GM10248 (cell line): ENCODE measurements at regions not wholly inside any gene's neighbourhood (a gene's known extent, or its start where the extent isn't known, plus 50 kb on each side); places are given as distances from the start of the nearest gene placed in this dataset.

Experiments
- CTCF ChIA-PET: fragments of 300-600 bp; sonication (Branson Sonifier 250); formaldehyde crosslinking; extraction: SDS; loops from one replicate; lab custom pipeline; 2021; ENCODE audit warnings: antibody characterized with exemption; lab: Yijun Ruan, JAX
- POLR2A ChIA-PET: fragments of 350-650 bp; sonication (Branson Sonifier 250); formaldehyde crosslinking; extraction: SDS; loops from one replicate; lab custom pipeline; 2020; ENCODE audit warnings: antibody characterized with exemption; lab: Yijun Ruan, JAX
- DNase-seq: peaks from one replicate; pipeline ENCODE4 v3.0.0; 2012; ENCODE audit errors: extremely low spot score
- TF ChIP-seq, protein P1 (sequence below): IDR thresholded peaks from 2 replicates; pipeline ENCODE4 v1.5.1; 2012; ENCODE audit warnings: mild to moderate bottlenecking, low read depth; ENCODE audit errors: extremely low read depth, missing control alignments, control extremely low read depth

DNA sequence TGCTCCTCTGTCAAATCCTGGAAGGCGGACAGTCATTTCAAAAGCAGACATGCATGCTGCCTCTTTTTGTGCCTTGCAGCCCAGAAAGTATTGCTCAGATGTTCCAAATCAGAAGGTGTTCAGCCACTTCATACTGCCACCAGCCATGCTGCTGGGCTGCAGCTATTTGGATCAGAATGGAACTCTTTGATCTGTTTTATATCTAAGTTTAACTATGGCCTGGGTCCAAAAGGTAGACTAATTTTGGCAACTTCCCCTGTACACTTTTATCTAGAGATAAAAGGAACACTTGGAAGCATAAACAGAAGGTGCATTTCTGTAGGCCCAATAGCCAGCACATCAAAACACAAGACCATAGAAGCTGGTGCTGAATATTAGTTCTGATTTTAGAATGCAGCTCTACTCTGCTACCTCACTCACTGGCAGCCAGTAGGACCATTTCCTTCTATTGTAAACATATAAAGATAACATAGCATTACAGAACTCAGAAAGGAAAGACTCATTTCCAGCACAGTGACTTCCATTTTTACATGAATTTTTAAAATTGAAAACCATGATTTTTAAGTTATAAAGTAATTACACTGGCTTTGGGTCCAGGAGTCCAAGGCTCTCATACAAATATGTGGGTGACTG, 143.1 kb upstream of the CAV2 start:
- POLR2A ChIA-PET = no interaction called here
- CTCF ChIA-PET = interaction anchor here (1.6 kb wide), 1 partner anchor 18 kb away, joined by 4 read pairs; no protein-coding TSS in a partner anchor
- TF ChIP-seq, protein P1, sequence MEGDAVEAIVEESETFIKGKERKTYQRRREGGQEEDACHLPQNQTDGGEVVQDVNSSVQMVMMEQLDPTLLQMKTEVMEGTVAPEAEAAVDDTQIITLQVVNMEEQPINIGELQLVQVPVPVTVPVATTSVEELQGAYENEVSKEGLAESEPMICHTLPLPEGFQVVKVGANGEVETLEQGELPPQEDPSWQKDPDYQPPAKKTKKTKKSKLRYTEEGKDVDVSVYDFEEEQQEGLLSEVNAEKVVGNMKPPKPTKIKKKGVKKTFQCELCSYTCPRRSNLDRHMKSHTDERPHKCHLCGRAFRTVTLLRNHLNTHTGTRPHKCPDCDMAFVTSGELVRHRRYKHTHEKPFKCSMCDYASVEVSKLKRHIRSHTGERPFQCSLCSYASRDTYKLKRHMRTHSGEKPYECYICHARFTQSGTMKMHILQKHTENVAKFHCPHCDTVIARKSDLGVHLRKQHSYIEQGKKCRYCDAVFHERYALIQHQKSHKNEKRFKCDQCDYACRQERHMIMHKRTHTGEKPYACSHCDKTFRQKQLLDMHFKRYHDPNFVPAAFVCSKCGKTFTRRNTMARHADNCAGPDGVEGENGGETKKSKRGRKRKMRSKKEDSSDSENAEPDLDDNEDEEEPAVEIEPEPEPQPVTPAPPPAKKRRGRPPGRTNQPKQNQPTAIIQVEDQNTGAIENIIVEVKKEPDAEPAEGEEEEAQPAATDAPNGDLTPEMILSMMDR = no peak
- DNase-seq = no peak

DNA sequence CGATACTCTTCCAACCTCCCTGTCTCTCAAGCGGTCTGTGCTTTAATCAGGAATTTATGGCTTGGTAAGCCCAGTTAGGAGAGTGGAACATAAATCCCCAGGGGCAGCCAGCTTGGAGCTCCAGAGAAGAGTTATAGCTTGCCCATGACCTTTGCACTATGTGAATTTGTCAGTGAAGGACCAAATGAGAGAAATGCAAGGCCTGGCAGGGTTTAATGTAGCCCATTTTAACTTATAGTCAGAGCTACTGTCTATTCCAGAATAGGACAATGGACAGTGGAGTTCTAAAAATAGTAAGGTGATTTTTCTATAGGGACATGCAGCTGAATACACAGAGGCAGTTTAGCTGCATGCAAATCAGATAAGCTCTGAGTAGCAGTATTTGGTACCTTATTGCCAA, 142.6 kb upstream of the CAV2 start:
- TF ChIP-seq, protein P1 = no peak
- ChIA-PET CTCF (interaction anchor here (1.6 kb wide), 1 partner anchor 18 kb away, joined by 4 read pairs; no protein-coding TSS in a partner anchor), POLR2A (no interaction called here)
- DNase-seq = no peak

DNA sequence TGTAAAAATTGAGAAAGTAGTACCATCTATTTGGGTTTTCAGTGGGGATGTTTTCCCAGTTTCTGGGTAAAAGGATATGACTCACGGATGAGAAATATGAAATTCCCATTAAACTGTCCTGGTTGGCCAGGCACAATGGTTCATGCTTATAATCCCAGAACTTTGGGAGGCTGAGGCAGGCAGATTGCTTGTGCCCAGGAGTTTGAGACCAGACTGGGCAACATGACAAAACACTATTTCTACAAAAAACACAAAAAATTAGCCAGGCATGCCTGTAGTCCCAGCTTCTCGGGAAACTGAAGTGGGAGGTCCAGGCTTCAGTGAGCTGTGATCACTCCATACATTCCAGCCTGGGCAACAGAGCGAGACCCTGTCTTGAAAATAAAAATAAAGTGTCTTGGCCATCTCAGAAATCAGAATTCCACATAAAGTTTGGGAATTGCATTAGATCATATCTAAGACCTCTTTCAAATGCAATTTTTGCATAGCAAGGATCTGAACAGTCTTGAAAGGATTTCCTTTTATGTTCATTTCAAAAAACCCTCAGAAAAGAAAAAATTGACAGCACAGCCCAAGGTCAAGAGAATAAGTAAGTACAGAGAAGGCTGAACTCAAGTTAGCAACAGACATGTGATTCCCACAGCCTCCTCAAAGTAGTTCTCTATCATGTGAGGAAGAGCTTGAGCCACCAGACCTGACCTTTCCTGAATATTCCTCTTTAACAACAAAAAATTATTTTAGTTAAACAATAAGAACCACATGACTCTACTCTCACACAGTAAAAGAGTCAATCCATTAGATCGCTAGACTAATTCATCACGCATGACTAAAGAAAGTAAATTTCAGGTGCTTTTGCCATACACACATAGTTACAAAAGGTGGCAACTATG, 141.5 kb upstream of the CAV2 start:
- no peak for DNase-seq
- POLR2A ChIA-PET = no interaction called here
- CTCF ChIA-PET = interaction anchor here (1.6 kb wide), 1 partner anchor 19 kb away, joined by 4 read pairs; no protein-coding TSS in a partner anchor
- TF ChIP-seq, protein P1 = no peak

DNA sequence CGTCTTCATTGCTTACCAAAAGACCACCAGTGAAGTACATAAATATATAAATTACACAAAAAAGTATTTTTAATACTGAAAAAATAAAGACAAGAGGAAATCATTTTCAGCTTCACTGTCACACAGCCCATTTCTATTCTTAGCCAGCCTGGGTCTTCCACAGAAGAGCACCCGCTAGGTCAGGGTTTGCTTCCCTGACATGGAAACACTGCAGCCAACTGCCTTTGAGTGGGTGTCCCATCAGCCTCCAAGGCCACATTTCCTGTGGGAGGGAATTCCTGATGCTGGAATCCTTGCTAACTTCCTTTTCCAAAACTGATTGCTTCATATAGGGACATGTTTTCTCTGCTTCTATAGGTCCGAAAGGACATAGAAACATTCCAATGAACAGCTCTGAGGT, 137.8 kb upstream of the CAV2 start:
- DNase-seq = no peak
- TF ChIP-seq, protein P1 = no peak
- CTCF ChIA-PET = no interaction called here
- POLR2A ChIA-PET = no interaction called here

DNA sequence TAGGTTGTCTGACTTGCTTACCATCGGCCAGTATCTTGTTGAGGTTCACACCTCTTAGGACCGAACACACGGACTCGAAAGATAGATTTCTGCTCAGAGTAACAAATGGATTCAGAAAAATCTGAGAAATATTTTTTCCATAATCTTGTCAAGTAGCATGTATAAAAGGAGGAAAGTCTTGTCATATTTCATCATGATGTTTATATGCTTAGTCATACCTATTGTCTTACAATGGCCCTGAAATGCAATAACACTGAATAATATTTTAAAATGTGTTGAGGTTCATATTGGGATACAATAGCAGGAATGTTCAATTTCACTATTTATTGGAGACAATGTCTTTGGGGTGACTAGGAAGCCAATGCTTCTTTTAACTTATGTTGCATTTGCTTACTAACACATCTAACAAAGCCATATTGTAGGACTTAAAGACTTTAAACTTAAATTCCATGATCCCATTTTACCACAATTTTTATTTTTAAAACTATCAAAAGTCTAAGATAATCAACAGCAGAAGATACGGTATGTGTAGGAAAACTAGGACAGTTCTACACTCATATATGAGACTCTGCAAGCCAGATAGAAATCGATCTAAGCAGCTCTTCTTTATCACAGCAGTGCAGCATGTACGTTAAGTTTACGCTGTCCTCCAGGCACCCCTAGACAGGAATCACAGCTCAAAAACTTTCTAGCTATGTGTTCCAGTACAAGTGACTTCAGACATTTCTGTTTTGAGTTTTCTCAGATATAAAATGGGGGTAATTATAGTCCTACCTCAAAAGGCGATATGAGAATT, 135.7 kb upstream of the CAV2 start:
- TF ChIP-seq, protein P1 = no peak
- CTCF ChIA-PET = no interaction called here
- POLR2A ChIA-PET = no interaction called here
- no peak for DNase-seq

DNA sequence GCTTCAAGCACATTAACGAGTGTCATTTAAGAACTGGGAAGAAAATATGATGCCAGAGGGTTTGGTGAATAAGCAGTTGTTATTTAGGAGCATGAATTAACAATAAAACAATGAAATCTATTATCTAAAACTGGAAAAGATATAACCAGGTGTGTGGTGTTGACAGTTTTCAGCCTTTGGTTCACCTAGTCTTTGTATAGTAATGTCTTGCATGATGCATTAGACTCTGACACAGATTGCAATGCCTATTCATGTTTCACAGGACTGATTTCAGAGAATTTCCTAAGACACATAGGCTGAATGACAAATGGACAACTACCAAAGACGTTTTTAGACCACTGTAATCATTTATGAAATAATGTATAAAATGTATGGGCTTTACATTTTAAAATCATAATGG, 135.1 kb upstream of the CAV2 start:
- POLR2A ChIA-PET = no interaction called here
- CTCF ChIA-PET = interaction anchor here (1.0 kb wide), 1 partner anchor 184 kb away, joined by 3 read pairs; no protein-coding TSS in a partner anchor
- TF ChIP-seq, protein P1 = no peak
- no peak for DNase-seq
